Stimulated activated naive CD8-positive, alpha-beta T cell treated with anti-CD3 and anti-CD28 coated beads, Interleukin-15, Interleukin-2, amounts not matched to agents 100 ng/mL and 50 ng/mL, for 24 hours (primary cell): ENCODE measurements at regions not wholly inside any gene's neighbourhood (a gene's known extent, or its start where the extent isn't known, plus 50 kb on each side); places are given as distances from the start of the nearest gene placed in this dataset.
"Not testable (repeated sequence)": the region's sequence is repeated elsewhere in the genome, so short reads cannot be mapped to it uniquely, and the experiment has no call there.

Experiments
- H3K27ac Mint-ChIP-seq: one replicate; pipeline ENCODE4 v1.8.0; 2021; ENCODE audit warnings: mild to moderate bottlenecking, mixed read lengths
- H3K27me3 Mint-ChIP-seq: one replicate; pipeline ENCODE4 v1.8.0; 2021; ENCODE audit warnings: mixed read lengths
- H3K36me3 Mint-ChIP-seq: one replicate; pipeline ENCODE4 v1.8.0; 2021; ENCODE audit warnings: low read depth, mixed read lengths
- H3K4me1 Mint-ChIP-seq: one replicate; pipeline ENCODE4 v1.8.0; 2021; ENCODE audit warnings: low read depth, mixed read lengths
- H3K4me3 Mint-ChIP-seq: one replicate; pipeline ENCODE4 v1.8.0; 2021; ENCODE audit warnings: mild to moderate bottlenecking, mixed read lengths
- H3K9me3 Mint-ChIP-seq: one replicate; pipeline ENCODE4 v1.8.0; 2021; ENCODE audit warnings: mixed read lengths

GRCh38 chr6:37078814-37079213 is 73.4 kb downstream of the FGD2 start:
- no peaks in the 10 kb centered on the region for H3K36me3 Mint-ChIP-seq
- no peak overlapping the region for H3K27ac Mint-ChIP-seq
- no peaks in the 10 kb centered on the region for H3K9me3 Mint-ChIP-seq
- H3K4me3 Mint-ChIP-seq, result no peak overlapping the region
- no peaks in the 10 kb centered on the region for H3K4me1 Mint-ChIP-seq
- no peaks in the 10 kb centered on the region for H3K27me3 Mint-ChIP-seq

DNA sequence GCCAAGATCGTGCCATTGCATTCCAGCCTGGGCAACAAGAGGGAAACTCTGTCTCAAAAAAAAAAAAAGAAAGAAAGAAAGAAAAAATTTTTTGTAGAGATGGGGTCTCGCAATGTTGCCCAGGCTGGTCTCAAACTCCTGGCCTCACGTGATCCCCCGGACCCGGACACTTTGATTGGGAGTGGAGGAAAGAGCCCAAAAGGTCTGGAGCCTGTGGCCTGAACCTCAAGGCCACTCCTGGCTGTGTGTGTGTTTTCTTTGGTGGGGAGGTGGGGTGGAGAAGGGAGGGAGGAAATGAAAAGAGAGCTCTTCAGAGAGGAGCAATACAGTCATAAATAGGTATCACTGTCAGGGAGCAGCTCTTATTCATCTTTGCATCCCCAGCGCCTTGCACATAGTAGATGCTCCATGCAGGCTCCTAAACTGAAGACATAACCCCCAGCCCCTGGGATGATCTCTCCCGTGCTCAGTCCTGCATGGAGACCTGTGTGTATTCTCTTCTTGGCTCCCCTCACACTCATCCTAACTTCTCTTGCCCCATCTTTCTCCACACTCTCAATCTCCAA is 75.7 kb downstream of the FGD2 start:
- Mint-ChIP-seq H3K4me3 (no peak overlapping the region), H3K4me1 (no peaks in the 10 kb centered on the region), H3K27ac (no peak overlapping the region), H3K9me3 (no peaks in the 10 kb centered on the region), H3K27me3 (no peaks in the 10 kb centered on the region), H3K36me3 (no peaks in the 10 kb centered on the region)

DNA sequence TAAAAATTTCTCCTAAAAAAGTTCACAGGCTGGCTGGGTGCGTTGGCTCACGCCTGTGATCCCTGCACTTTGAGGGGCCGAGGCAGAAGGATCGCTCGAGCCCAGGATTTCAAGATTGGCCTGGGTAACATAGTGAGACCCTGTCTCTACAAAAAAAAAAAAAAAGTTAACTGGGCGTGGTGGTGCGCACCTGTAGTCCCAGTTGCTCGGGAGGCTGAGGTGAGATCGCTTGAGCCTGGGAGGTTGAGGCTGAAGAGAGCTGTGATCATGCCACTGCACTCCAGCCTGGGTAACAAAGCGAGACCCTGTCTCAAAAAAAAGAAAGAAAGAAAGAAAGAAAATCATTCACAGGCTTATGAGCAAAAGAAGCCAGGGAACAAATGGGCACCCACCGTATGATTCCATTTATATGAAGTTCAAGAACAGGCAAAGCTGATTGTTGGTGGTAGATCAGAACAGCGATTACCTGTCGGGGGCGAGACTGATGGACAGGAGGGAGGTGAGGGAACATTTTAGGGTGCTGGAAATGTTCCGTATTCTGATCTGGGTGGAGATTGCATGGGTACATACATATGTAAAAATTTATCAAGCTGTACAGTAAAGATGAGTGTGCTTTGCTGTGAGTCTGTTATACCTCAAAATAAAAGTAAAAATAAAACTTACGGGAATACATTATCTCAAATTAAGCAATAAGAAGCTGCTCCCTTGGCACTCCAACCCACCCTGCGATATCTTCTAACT is 77.1 kb downstream of the FGD2 start:
- Mint-ChIP-seq H3K27me3 (no peaks in the 10 kb centered on the region), H3K27ac (no peak overlapping the region), H3K36me3 (no peaks in the 10 kb centered on the region), H3K9me3 (no peaks in the 10 kb centered on the region), H3K4me3 (no peak overlapping the region), H3K4me1 (no peaks in the 10 kb centered on the region)

DNA sequence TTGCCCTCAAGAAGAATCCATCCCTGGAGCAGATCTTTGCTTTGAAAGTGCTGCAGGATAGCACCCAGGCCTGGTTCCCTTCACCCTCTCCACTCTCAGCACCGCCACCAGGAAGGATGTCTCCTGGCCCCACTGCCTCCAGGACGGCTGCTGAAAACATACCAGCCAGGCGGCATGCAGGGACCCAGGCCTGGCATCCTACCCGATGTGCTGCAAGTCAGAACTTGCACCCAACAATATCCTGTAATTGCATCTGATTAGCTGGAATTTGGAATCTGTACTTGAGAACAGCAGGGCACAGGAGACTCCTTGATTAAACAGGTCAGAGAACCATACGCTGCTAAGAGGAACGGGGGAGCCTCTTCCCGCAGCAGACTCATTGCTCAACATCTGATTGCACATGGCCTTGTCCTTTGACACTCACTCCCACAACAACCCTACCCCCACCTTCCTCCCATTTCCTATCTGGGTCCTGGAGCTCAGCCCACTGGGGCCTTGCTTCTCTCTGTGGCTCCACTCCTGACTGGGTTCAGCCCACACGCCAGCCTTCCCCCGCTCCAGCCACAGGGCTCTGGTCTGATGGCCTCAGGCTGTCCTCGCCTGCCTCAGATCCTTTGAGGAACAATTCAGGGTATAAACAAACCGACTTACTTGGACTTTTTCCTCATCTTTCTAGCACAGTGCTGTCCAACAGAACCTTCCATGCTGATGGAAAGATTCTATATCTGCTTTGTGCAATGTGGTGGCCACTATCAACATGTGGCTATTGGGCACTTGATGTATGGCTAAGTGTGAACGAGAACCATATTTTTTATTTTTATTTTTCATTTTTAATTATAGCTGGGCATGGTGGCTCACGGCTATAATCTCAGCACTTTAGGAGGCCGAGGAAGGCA is 78.0 kb downstream of the FGD2 start:
- Mint-ChIP-seq H3K27ac (no peak overlapping the region), H3K4me3 (no peak overlapping the region), H3K27me3 (no peaks in the 10 kb centered on the region)

DNA sequence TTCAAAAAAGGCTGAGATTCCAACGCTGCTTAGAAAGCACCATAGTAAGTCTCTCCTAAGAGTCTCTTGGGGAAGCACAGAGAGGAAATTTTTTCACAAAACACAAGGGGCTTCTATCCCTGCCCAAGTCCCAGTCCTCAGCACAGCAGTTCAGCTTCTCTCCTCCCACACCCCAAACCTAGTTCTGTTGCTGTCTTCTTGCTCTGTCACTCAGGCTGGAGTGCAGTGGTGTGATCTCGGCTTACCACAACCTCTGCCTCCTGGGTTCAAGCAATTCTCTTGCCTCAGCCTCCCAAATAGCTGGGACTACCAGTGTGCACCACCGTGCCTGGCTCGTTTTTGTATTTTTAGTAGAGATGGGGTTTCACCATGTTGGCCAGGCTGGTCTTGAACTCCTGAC is 79.2 kb downstream of the FGD2 start:
- H3K27me3 Mint-ChIP-seq, H3K27ac Mint-ChIP-seq, H3K4me1 Mint-ChIP-seq, H3K4me3 Mint-ChIP-seq, H3K36me3 Mint-ChIP-seq, H3K9me3 Mint-ChIP-seq: not testable (repeated sequence)

More for the DNA sequence above, 78.0 kb downstream of the FGD2 start:
- no peaks in the 10 kb centered on the region for H3K4me1 Mint-ChIP-seq
- H3K36me3 Mint-ChIP-seq, result no peaks in the 10 kb centered on the region
- H3K9me3 Mint-ChIP-seq, result no peaks in the 10 kb centered on the region

GRCh38 chr6:37085198-37085597 is 79.7 kb downstream of the FGD2 start:
- Mint-ChIP-seq H3K4me1 (no peaks in the 10 kb centered on the region), H3K4me3 (no peak overlapping the region), H3K36me3 (no peaks in the 10 kb centered on the region)

DNA sequence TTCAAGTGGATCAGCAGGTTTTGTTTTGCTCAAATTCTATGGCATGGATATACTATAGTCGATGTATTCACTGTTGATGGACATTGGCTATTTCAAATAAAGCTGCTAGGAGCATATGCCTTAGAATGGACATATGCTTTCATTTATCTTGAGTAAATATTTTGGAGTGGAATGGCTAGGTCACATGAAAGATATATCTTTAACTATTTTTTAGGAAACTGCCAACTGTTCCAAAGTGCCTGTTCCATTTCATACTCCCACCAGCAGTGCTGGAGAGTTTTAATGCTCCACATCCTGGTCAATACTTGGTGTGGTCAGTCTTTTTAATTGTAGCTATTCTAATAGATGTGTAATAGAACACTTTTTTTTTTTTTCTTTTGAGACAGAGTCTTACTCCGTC is 81.1 kb upstream of the PIM1 start:
- peaks cover 7% of the 10 kb centered on the region for H3K4me1 Mint-ChIP-seq
- no peaks in the 10 kb centered on the region for H3K9me3 Mint-ChIP-seq
- H3K36me3 Mint-ChIP-seq, result no peaks in the 10 kb centered on the region
- no peaks in the 10 kb centered on the region for H3K27me3 Mint-ChIP-seq
- H3K27ac Mint-ChIP-seq, result no peak overlapping the region
- no peak overlapping the region for H3K4me3 Mint-ChIP-seq

More at GRCh38 chr6:37085198-37085597, 79.7 kb downstream of the FGD2 start:
- Mint-ChIP-seq H3K27me3 (no peaks in the 10 kb centered on the region), H3K27ac (no peak overlapping the region), H3K9me3 (no peaks in the 10 kb centered on the region)

- no peaks in the 10 kb centered on the region for H3K9me3 Mint-ChIP-seq
- no peak overlapping the region for H3K4me3 Mint-ChIP-seq
- H3K27ac Mint-ChIP-seq, result no peak overlapping the region
- peaks cover 8% of the 10 kb centered on the region for H3K4me1 Mint-ChIP-seq
- no peaks in the 10 kb centered on the region for H3K36me3 Mint-ChIP-seq
- H3K27me3 Mint-ChIP-seq, result no peaks in the 10 kb centered on the region
Observed at GRCh38 chr6:37089783-37090182, 80.2 kb upstream of the PIM1 start.

GRCh38 chr6:37091104-37091503 is 78.8 kb upstream of the PIM1 start:
- not testable (repeated sequence) for H3K27me3 Mint-ChIP-seq, H3K4me3 Mint-ChIP-seq, H3K9me3 Mint-ChIP-seq, H3K36me3 Mint-ChIP-seq, H3K27ac Mint-ChIP-seq, H3K4me1 Mint-ChIP-seq

DNA sequence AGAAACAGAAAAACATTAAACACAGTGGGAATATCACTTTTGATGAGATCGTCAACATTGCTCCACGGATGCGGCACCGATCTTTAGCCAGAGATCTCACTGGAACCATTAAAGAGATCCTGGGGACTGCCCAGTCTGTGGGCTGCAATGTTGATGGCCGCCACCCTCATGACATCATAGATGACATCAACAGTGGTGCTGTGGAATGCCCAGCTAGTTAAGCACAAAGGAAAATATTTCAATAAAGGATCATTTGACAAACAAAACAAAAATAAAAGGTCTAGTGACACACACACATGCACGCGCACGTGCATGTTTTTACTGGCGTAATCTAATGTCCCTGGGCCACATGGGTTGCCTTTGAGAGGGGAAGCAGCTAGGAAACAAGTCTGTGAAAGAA is 78.4 kb upstream of the PIM1 start:
- not testable (repeated sequence) for H3K4me3 Mint-ChIP-seq, H3K27ac Mint-ChIP-seq, H3K9me3 Mint-ChIP-seq, H3K27me3 Mint-ChIP-seq, H3K4me1 Mint-ChIP-seq, H3K36me3 Mint-ChIP-seq

DNA sequence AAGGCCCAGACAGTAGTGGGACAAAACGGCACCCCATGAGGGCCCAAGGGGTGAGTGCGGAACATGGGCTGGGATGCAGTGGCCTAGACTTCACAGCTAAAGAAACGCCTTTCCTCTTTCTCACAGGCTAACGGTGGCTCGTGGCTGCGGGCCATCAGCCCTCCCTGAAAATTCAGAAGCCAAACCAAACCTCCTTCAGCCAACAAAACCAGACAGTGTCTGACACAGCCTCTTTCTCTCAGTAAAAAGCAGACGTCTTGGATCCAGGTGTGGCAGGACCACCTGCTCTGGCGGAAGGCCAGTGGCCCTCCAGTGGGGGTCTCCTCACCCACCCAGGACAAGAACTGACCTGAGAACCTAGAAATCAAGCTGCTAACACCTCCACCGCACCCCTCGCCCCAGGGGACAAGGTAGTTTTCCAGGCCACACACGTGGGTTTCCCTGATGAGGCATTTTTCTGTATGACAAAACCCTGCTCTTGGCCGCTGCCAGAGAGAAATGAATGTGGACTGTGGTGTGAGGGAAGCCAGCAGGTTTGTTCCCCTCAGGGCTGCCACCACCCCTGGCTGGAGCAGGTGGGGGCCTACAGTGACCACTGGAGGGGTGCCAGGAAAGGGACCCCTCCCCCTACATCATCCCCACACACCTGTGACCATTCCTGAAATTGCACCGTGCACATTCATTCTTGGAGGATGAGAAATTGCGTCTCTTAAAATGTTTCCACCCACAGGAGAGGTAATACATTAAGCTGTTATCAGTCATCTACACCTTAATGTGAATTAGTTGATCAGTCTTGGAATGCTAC is 76.8 kb upstream of the PIM1 start:
- H3K27ac Mint-ChIP-seq, result no peak overlapping the region
- H3K27me3 Mint-ChIP-seq, result no peaks in the 10 kb centered on the region
- H3K36me3 Mint-ChIP-seq, result no peaks in the 10 kb centered on the region
- H3K4me3 Mint-ChIP-seq, result no peak overlapping the region
- H3K4me1 Mint-ChIP-seq, result peaks cover 8% of the 10 kb centered on the region
- no peaks in the 10 kb centered on the region for H3K9me3 Mint-ChIP-seq

DNA sequence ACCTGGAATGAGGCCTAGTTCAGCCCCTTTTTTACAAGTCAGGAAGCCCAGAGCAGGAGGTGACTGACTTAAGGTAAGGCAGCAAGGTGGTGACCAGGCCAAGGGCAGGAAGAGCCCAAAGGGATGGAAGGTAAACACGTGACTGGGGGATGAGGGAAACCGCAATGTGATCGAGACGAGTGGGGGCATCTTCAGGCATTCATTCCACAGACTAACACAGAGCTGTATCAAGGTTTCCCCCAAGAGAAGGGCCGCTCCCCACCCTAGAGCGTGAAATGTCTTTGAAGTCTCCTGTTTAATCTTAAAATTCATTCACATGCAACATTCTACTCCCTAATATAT is 76.3 kb upstream of the PIM1 start:
- H3K36me3 Mint-ChIP-seq, result no peaks in the 10 kb centered on the region
- H3K27me3 Mint-ChIP-seq, result no peaks in the 10 kb centered on the region
- H3K9me3 Mint-ChIP-seq, result no peaks in the 10 kb centered on the region
- H3K4me1 Mint-ChIP-seq, result peaks cover 8% of the 10 kb centered on the region
- no peak overlapping the region for H3K4me3 Mint-ChIP-seq
- H3K27ac Mint-ChIP-seq, result no peak overlapping the region

DNA sequence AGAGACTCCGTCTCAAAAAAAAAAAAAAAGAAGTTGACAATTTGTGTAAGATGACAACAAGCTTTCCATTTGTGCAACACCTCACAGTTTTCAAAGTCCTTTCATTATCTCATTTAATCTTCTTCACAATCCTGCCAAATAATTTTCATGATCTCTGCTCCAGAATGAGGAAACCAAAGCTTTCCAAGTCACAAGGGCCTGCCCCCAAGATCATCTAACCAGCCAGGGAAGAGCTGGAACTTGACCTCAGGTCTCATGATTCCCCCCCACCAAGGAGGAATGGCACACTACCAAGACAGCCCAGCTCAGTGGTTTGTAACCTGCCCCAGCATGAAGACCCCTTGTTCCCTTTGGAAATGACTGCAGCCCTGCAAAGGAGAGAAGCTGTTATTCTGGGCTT is 74.0 kb upstream of the PIM1 start:
- Mint-ChIP-seq H3K27ac (no peak overlapping the region), H3K4me1 (peaks cover 12% of the 10 kb centered on the region), H3K27me3 (no peaks in the 10 kb centered on the region), H3K4me3 (no peak overlapping the region), H3K9me3 (no peaks in the 10 kb centered on the region), H3K36me3 (no peaks in the 10 kb centered on the region)

DNA sequence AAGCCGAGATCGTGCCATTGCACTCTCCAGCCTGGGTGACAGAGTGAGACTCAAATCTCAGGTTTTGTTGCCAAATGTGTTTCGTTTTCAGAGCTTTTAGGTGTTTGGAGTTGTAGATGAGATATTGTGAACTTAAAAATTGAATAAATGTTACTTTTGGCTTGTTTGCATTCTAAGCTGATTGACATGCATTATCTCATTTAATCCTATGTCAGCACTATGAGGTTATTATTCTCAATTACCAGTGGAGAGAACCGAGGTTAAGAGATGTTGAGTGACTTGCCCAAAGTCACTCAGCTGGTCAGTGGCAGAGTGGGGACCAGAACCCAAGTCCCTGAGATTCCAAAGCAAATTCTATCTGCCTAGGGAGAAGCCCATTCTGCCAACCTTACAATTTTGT is 72.6 kb upstream of the PIM1 start:
- H3K36me3 Mint-ChIP-seq, result no peaks in the 10 kb centered on the region
- no peaks in the 10 kb centered on the region for H3K27me3 Mint-ChIP-seq
- H3K4me1 Mint-ChIP-seq, result peaks cover 22% of the 10 kb centered on the region
- H3K27ac Mint-ChIP-seq, result no peak overlapping the region
- H3K9me3 Mint-ChIP-seq, result no peaks in the 10 kb centered on the region
- H3K4me3 Mint-ChIP-seq, result no peak overlapping the region

- Mint-ChIP-seq H3K27ac (no peak overlapping the region), H3K27me3 (no peaks in the 10 kb centered on the region), H3K4me1 (peaks cover 29% of the 10 kb centered on the region), H3K9me3 (no peaks in the 10 kb centered on the region), H3K4me3 (no peak overlapping the region), H3K36me3 (no peaks in the 10 kb centered on the region)
Observed at GRCh38 chr6:37099442-37099841, 70.5 kb upstream of the PIM1 start.
